Islet of Langerhans (tissue), 1 donor: ENCODE measurements at regions not wholly inside any gene's neighbourhood (a gene's known extent, or its start where the extent isn't known, plus 50 kb on each side); places are given as distances from the start of the nearest gene placed in this dataset.
"Not testable (repeated sequence)": the region's sequence is repeated elsewhere in the genome, so short reads cannot be mapped to it uniquely, and the experiment has no call there.

Experiments
- FAIRE-seq: peaks from one replicate; lab custom pipeline; 2011; peaks lifted over from hg19 to GRCh38; lab: Jason Lieb, UNC

DNA sequence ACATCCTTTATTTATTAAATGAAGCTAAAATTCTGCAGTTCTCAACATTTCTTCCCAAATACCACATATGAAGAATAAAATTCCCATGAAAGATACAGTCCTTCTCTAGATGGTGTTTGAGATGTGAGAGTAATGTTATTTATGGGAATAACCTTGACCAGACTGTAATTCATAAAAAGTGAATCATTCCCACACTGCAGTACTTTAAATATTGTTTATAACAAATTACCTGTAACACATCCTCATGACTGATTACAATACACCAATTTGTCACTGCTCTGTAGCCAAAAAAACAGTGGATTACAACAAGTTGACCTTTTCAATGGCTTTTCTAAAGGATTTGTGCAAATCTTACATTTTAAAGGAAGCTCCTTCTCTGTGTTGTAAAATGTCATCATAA, 651.3 kb downstream of the NSUN3 start:
- no peak for FAIRE-seq

DNA sequence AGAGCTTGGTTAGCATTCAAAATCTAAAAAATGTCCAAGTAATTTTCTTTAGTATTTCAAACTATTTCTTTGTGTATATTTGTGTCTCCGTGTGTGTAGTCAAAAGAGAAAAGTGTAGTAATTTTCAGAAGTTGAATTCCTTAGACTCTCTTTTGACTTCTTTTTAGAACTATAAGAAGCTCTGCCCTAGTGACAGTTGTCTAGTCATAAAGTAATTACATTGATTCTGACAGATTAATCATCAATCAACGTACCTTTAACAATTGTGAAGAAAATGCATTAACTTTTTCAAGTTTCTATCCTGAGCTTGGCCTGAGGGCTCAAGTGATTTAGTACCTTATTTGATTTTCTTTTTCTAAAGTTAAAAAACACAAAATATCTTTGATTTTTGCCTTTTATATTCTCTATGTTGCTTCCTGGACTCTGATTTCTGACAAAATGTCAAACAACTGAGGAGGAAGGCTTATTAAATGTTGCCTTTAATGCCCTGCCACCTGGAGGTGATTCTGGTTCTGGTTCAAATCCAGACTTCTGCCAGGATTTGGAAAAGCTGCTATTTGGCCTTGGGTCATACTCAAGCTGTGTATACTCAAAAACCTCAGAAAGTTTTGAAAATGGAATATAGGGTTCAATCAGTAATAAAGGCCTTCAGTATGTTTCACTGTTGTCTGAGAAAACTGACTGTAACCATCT, 653.6 kb downstream of the NSUN3 start:
- peak; percentile 60 for FAIRE-seq

DNA sequence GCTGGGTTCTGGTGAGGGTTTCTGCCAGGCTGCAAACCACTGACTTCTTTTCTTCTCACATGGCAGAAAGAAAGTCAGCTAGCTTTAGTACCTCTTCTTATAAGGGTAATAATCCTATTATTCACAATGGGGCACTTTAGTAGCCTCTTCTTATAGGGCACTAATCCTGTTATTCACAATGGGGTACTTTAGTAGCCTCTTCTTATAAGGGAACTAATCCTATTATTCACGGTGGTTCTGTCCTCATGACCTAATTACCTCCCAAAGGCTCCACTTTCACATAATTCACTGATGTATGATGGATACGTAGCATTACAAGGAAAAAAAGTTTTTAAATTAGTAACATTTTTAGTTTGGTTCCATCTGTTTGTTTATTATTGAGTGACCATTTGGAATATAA, 671.3 kb downstream of the NSUN3 start:
- no peak for FAIRE-seq

DNA sequence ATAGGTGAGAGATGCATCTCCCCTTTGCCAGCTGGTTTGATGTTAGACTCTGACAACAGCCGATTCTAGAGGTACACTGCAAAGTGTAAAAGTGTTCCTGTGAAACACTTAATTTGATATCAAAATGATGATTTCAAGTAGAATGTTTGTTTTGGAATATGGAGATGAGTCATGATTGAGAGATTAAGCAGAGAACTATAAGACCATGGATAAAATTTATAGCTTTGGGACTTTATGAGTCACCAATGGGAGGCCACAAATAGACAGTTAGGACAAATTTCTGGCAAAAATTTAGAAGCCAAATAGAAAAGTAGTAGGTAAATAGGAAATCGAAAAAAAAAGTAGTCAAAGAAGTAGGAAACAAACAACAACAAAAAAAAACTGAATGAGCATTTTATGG, 672.5 kb downstream of the NSUN3 start:
- no peak for FAIRE-seq

DNA sequence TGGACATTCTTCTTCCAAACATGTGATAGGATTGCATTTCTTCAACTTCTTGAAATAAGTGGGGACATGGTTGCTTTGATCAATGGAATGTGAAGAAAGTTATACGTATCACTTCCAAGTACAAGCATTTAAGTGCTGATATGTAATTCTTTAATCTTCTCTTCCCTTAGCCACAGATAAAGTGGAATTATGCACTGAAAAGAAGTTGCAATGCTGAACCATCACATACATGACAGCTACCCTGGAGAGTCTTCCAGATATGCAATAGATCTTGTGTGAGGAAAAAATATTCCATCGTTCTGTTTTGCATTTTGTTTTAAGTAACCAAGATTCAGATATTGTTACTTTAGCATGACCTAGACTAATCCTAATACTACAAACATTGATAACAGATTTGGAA, 674.3 kb downstream of the NSUN3 start:
- no peak for FAIRE-seq

DNA sequence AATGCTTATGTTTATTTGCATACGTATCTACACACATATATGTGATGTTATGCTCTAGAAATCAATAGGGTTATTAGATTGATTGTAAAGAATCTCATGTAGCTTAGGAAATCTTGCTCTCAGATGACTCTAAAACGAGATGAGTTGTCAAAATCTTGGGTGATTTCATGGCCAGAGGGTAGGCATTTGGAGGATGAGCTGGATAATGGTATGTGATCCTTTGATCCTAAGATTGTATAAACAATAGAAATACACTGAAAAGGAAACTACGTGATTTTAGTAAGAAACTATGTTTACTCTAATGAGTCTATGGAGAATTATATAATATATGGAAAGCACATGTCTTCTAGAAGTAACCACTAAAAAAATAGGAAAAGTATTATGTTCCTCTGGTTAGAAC, 676.6 kb downstream of the NSUN3 start:
- no peak for FAIRE-seq

DNA sequence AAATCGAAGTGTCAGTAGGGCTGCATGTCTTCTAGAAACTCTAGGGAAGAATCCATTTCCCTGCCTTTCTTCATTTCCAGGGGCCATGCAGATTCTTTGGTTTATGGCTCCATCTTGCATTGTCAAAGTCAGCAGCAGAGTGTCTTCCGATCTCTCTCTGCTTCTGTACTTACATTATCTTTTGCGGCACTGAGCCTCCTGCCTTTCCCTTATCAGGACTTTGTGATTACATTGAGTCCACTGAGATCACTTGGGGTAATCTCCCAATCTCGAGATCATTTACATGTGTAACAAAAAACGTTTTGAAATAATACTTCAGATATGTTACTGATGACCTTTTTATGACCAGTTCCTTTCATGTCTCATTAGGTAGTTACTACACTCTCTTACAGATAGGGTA, 695.9 kb downstream of the NSUN3 start:
- no peak for FAIRE-seq

DNA sequence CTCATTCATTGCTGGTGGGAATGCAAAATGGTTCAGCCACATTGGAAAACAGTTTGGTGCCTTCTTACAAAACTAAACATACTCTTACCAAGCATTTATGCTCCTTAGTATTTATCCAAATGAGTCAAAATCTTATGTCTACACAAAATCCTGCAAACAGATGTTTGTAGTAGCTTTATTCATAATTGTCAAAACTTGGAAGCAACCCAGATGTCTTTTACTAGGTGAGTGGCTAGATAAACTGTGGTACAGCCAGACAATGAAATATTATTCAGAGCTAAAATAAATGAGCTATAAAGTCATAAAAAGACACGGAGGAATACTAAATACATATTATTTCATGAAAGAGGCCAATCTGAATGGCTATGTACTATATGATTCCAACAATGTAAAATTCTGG, 709.5 kb downstream of the NSUN3 start:
- no peak for FAIRE-seq

DNA sequence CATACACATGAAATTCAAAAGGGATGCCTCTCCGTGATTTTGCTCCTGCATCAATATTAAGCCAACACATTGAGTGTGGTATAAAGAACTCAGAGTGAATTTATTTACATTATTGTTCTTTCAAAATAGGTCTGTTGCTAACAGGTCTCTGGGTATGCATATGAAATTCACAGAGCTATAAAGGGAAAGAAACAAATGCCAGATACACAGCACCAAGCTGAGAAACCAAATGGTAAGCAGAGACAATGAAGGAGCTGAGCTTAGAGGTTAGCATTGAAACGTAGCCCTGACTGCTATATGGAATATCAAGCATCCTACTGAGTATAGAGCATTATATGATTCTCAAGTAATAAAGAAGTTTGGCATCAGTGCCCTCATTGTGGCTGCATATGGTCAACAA, 712.9 kb downstream of the NSUN3 start:
- FAIRE-seq, result no peak

DNA sequence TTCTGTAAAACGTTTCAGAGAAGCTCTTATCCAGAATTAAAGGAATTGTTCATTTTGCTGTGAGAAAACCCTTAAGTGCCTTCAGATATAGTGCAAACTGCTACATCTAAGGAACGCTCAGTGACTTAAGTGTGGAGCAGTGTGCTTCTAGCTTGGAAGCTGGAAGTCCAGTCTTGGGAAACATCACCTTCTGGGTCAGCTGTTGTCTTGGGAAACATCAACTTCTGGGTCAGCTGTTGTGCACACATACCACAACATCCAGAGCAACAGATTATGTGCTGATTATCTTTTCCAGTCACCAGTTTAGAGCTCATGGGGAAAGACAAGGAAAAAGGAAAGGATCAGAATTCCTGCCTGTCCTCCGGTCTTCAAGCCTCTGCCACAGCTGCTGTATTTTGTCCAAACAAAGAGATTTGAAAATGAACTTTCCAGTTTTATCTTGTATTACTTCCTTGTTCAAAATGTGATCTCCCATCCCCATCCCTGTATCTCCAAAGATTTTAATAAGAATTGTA, 713.6 kb downstream of the NSUN3 start:
- FAIRE-seq, result no peak

DNA sequence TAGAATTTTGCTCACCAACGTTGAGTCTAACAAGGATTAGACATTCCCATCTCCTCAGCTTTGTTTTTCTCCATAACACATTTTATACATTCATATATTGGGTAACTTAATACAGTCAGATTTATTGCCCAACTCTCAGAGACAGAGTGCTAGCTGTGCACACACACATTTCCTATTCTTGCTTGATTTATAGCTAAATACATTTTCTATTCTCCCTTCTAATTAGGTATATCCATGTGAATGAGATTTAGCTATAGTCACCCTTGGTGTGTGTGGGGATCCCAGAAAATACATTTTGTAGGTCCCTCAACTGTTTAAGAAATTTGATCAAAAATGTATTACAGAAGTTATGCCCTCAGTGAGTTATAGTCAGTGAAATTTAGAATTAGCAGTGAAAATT, 715.4 kb downstream of the NSUN3 start:
- no peak for FAIRE-seq

DNA sequence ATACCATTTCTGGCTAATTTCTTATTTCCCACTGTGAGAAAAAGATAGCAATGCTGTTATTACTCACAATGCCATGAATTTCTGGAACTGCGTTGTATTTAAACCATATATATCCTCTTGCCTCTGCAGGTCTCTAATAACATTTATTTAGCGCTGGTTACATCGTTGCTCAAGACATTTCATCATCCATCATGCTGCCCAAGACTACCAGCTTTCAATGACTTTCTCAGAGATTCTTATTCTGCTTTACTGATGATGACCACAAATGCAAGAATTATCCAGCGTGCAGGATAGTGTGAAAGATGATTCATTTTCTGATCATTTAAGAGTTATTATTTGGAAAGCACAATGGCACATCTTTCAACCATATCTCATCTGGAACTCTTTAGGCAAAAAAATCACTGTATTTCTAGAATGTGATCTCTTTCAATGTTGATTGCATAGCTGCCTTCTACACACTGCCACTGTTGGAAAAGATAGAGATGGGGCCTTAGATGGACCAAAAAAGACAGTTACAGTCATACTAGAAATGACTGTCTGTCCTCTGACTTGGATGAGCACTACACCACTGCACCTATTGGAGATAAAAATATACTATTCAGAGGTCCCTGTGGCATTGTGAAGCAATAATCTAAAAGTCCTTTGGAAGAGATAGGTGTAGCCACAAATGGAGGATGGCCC, 716.1 kb downstream of the NSUN3 start:
- FAIRE-seq, result no peak

DNA sequence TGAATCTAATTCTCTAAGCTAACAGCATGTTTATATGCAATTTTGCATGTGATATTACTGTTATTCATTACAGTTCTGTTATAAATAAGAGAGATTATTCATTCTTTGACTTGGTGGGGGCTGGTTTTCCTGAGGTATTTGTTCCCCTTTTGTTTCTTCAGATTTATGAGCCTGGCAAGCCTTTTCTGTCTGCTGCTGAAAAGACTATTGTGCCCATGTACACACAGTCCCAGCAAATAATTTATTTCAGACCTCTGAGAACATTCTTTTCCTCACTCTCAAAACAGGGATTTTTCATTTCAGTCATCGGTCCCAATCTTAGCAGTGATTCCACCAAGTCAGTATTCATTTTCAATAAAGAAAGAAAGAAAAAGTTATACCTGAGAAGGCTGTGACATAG, 716.8 kb downstream of the NSUN3 start:
- FAIRE-seq, result no peak

DNA sequence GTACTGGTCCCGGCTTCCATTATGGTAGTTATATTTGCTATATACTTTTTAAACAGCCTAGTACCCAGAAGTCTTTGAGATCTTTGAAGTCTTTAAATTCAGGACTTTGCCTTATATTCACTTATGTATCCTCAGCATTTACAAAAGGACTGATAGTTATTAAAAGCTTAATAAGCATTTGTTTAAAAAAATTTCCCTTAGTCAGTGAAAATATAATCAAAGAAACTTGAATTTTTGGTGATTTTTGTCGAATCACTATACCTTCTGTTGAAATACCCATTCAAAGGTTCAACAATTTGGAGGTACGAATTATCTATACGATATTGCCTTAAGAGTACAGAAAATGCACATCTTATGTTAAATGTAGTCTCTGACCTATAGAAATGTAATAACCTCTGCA, 721.4 kb downstream of the NSUN3 start:
- no peak for FAIRE-seq

DNA sequence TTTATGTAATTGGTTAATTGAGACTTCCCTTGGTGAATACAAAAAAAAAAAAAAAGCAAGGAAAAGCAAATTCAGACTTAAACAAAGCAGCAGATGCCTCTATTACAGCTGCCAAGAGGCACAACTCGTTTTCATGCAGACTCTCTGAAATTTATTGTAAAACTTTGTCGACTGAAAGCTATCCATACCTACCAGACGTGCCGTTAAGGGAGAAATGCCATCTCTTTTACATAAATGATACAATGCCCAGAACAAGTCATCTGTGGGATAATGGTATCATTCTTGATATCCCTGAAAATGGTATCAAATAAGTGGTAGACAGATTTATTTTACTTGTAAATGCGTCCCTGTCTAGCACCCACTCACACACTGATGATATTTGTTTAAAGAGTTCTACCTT, 724.2 kb downstream of the NSUN3 start:
- no peak for FAIRE-seq

DNA sequence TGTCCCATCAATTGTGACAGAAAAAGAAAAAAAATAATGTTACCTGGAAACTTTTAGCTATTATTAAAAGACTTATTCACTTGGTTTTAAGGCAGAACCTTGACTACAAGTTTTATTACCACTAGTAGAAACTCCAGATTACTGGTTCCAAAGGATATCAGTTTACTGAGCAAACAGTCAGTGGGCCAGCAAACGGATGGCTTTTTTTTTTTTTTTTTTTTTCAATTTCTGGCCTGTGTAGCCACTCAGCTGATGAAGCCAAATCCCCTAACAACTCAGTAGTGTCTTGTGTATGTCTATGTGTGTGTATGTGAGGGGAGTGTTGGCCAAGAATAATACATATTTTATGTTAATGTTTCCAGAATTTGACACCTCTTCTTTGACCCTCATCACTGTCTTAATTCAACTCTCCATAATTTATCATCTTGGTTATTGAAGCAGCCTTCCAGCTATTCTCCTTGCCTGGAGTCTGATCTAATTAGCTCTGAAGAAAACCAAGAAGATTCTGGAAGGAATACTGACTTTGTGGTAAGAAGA, 724.9 kb downstream of the NSUN3 start:
- no peak for FAIRE-seq

DNA sequence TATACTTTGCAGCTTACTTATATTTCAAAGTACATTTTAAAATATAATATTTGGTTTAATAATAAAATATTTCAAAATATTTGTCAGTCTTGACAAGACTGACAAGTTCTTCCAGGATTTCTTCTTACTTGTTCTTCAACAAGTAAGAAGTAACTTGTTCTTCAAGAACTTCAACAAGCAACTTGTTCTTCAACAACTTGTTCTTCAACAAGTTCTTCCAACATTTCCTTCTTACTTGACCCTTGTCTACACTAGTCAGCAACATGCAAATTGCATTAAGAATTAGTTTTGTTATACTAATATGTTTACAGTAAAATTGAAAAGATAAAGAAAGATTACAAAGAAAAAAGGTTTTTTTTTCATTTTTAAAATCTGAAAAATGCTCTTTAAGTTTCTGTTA, 731.7 kb downstream of the NSUN3 start:
- no peak for FAIRE-seq

DNA sequence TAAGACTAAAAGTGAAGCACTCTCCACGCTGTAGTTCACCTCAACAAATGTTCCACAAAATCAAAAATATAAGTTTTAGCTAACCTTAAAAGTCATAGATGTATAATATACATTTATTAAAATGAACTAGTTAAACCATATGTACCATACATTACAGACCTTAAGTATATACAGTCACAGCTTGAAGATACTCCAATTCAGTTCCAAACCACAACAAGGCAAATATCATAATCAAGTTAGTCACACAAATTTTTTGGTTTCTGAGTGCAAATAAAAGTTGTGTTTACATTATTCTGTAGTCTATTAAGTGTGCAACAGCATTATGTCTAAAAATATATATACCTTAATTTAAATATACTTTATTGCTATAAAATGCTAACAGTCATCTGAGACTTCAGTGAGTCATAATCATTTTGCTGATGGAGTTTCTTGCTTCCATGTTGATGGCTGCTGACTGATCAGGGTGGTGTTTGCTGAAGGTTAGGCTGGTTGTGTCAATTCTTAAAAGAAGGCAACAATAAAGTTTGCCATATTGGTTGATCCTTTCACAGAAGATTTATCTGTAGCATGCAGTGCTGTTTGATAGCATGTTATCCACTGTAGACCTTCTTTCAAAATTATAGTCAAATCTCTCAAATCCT, 736.7 kb downstream of the NSUN3 start:
- no peak for FAIRE-seq

DNA sequence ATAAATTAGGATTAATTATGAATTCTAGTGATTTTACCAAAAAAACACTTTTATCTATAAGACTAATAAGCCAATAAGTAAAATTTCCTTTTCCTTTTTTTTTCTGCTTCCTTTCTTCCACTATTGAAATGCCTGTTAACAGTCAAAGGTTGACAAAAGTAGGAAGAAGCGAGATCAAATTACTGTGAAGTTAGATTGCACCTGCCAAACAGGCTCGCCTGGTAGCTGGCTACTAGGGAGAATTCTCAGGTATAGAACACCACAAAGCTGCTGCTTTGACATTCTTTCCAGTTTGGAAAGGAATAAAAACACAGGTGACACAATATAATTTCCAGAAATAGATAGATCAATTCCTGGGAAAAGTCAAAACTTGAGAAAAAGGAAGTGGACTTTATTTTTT, 749.0 kb downstream of the NSUN3 start:
- no peak for FAIRE-seq

DNA sequence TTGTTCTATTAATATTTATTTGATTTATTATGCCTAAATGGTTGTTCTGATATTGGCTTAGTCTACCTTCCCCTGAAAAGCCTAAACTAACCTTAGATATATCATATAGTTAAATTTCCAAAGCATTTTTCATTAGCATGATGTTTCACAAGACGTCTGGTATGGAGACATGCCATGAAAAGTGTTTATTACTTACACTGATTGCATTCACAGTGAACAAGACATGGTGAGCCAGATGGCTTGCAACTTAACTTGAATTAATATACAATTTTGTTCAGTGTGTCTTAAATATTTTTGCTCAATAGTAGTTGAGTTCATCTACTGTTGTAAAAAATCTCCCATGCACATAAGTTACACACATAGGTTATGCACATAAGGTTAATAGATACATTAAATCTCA, 758.4 kb downstream of the NSUN3 start:
- no peak for FAIRE-seq

DNA sequence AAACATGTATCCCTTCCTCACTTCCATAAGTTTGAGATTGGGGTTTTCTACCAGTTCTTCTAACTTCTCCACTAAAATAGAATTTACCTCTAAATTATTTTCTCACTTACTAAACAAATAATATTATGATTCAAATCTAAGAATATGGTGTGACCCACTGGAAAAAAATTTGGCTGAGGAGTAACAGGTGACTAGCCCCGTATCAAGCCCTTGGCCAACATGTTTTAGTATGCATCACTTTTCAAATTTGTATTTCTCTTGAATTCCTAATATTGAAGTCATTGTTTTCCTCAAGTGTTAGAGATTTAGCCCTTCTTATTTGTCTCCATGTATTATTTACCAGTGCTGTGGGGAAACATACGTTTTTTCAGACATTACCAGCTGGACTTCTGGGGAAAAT, 759.4 kb downstream of the NSUN3 start:
- FAIRE-seq, result no peak

DNA sequence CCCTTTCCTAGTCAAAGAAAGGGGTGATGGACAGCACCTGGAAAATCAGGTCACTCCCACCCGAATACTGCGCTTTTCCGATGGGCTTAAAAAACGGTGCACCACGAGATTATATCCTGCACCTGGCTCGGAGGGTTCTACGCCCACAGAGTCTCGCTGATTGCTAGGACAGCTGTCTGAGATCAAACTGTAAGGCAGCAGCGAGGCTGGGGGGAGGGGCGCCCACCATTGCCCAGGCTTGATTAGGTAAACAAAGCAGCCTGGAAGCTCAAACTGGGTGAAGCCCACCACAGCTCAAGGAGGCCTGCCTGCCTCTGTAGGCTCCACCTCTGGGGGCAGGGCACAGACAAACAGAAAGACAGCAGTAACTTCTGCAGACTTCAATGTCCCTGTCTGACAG, 783.4 kb downstream of the NSUN3 start:
- not testable (repeated sequence) for FAIRE-seq

DNA sequence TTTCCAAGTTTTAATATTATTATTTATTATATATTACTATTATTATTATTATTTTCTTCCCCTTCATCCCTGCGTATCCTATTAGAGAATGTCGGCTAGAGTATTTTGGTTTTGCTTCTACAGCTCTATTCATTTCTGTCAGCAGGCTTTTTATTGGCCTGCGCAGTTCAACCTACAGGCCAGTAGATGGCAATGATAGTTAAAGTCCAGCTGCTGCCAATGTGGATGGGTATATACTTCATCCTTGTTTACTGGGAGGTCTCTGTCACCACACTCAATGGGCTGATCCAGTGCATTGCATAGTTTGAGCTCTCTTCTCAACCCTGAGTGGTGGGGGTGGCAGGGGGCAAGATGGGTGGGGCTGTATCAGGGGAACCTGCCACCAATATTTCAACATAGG, 799.8 kb downstream of the NSUN3 start:
- no peak for FAIRE-seq
